Stomach (tissue), 4 donors: ENCODE measurements at regions not wholly inside any gene's neighbourhood (a gene's known extent, or its start where the extent isn't known, plus 50 kb on each side); places are given as distances from the start of the nearest gene placed in this dataset.

Experiments
- CTCF ChIP-seq, 7 experiments: fragments of 450-650 bp in 4 of 7; fragments of 200-600 bp in 3 of 7; sonication (generic) in 3 of 7; IDR thresholded peaks; one replicate each; pipeline ENCODE4 v1.5.1; 2016 to 2019; ENCODE audit warnings: antibody characterized with exemption in 7 of 7, control low read depth in 2 of 7, mild to moderate bottlenecking in 1 of 7
- POLR2A ChIP-seq, 4 donors: fragments of 450-650 bp; IDR thresholded peaks; one replicate each; pipeline ENCODE4 v1.6.1; 2016; ENCODE audit warnings: antibody characterized with exemption in 4 of 4, control low read depth in 2 of 4, mild to moderate bottlenecking in 1 of 4, moderate library complexity in 1 of 4
- POLR2AphosphoS5 ChIP-seq, 3 donors: sonication (generic); formaldehyde crosslinking; IDR thresholded peaks; one replicate each; pipeline ENCODE4 v1.6.1; 2016; ENCODE audit warnings: antibody characterized with exemption in 3 of 3

GRCh38 chr9:32881948-32882347, 98.6 kb downstream of the TMEM215 start:
- TF ChIP-seq CTCF (IDR thresholded peaks at IDR 0.05) (no peak), POLR2A (IDR thresholded peaks at IDR 0.05) (no peak), POLR2AphosphoS5 (IDR thresholded peaks at IDR 0.05) (no peak)
